Fibroblast of pulmonary artery (primary cell): ENCODE measurements at regions not wholly inside any gene's neighbourhood (a gene's known extent, or its start where the extent isn't known, plus 50 kb on each side); places are given as distances from the start of the nearest gene placed in this dataset.

Source experiments
- DNase-seq: peaks from one replicate; pipeline ENCODE4 v3.0.0-alpha.2; 2010; ENCODE audit warnings: low read depth
- H3K4me3 ChIP-seq: replicated peaks from 2 replicates; pipeline ENCODE4 v1.5.1; 2011; ENCODE audit warnings: low read depth, mild to moderate bottlenecking, control low read depth, low read length, moderate library complexity
- CTCF ChIP-seq: IDR thresholded peaks from 2 replicates; pipeline ENCODE4 v1.5.1; 2011; ENCODE audit warnings: mild to moderate bottlenecking, control low read depth, low read length, inconsistent platforms; ENCODE audit errors: missing control alignments

GRCh38 chr3:63047068-63047467 is 171.9 kb upstream of the CADPS start:
- H3K4me3 ChIP-seq, result no peak overlapping the region
- no peak for DNase-seq
- no peak for TF ChIP-seq CTCF

- no peak for DNase-seq
- H3K4me3 ChIP-seq, result no peak overlapping the region
- TF ChIP-seq CTCF, result no peak
Measured at GRCh38 chr3:63048367-63049326, 173.4 kb upstream of the CADPS start.

- DNase-seq, result no peak
Measured at GRCh38 chr3:63050548-63051177, 175.4 kb upstream of the CADPS start.

GRCh38 chr3:63051920-63052319 is 176.7 kb upstream of the CADPS start:
- peak; percentile 2 for DNase-seq
- TF ChIP-seq CTCF, result no peak
- H3K4me3 ChIP-seq, result no peak overlapping the region

More at GRCh38 chr3:63050548-63051177, 175.4 kb upstream of the CADPS start:
- H3K4me3 ChIP-seq, result no peak overlapping the region
- TF ChIP-seq CTCF, result no peak

- no peak for TF ChIP-seq CTCF
- no peak overlapping the region for H3K4me3 ChIP-seq
- no peak for DNase-seq
Measured at GRCh38 chr3:63056932-63057331, 181.7 kb upstream of the CADPS start.

GRCh38 chr3:63060412-63060811 is 185.2 kb upstream of the CADPS start:
- H3K4me3 ChIP-seq, result no peak overlapping the region
- no peak for TF ChIP-seq CTCF
- no peak for DNase-seq
